ENCODE measurements at regions not wholly inside any gene's neighbourhood (a gene's known extent, or its start where the extent isn't known, plus 50 kb on each side); places are given as distances from the start of the nearest gene placed in this dataset.

DNA sequence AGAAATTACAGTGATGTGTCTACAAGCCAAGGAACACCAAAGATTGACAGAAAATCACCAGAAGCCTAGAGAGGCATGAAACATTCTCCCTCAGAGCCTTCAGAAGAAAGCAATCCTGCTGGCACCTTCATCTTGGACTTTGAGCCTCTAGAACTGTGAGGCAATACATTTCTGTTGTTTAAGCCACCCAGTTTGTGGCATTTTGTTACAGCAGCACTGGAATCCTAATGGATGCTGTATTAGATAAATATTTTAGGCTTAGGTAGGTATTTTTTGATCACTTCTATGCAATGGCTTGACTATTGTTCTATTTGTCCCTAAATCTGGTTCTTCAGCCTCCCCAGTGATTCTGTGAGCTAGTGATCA is 453.1 kb downstream of the LTN1 start:
- no peak for FAIRE-seq
- Mint-ChIP-seq H3K36me3 (ENCODE audit: low read depth, unreplicated experiment) (no peaks in the 10 kb centered on the region), H3K27ac (ENCODE audit: unreplicated experiment) (no peak overlapping the region), H3K4me1 (ENCODE audit: low read depth, unreplicated experiment) (no peaks in the 10 kb centered on the region), H3K4me3 (ENCODE audit: unreplicated experiment) (no peak overlapping the region), H3K27me3 (ENCODE audit: low read depth, unreplicated experiment) (no peaks in the 10 kb centered on the region), H3K9me3 (ENCODE audit: unreplicated experiment) (no peaks in the 10 kb centered on the region)
- H3K9me3 ChIP-seq (ENCODE audit: insufficient read depth, low read depth, low read length) = no peaks in the 10 kb centered on the region
- no peaks in the 10 kb centered on the region for H3K27me3 ChIP-seq (ENCODE audit: insufficient read depth, low read length)
- H3K79me2 ChIP-seq (ENCODE audit: insufficient read depth, low read length) = no peaks in the 10 kb centered on the region
- peak overlapping the region; percentile 38 for H3K4me2 ChIP-seq (ENCODE audit: low read length)
- H3K4me3 ChIP-seq (ENCODE audit: insufficient read depth, low read depth, low read length) = no peak overlapping the region
- H3K4me1 ChIP-seq (ENCODE audit: insufficient read depth, low read length) = peaks cover 30% of the 10 kb centered on the region
- H3K36me3 ChIP-seq (ENCODE audit: insufficient read depth, low read length) = no peaks in the 10 kb centered on the region
- H3K27ac ChIP-seq (ENCODE audit: low read depth, low read length) = peak overlapping the region; percentile 84
- no peak overlapping the region for H2AFZ ChIP-seq (ENCODE audit: low read depth, low read length)
- H3K9ac ChIP-seq (ENCODE audit: low read length) = peak overlapping the region; percentile 52
- no peaks in the 10 kb centered on the region for H4K20me1 ChIP-seq (ENCODE audit: insufficient read depth, low read length)
- no peak for TF ChIP-seq EZH2 (IDR thresholded peaks at IDR 0.05; ENCODE audit: insufficient read depth, low read length)
- TF ChIP-seq, protein P1, sequence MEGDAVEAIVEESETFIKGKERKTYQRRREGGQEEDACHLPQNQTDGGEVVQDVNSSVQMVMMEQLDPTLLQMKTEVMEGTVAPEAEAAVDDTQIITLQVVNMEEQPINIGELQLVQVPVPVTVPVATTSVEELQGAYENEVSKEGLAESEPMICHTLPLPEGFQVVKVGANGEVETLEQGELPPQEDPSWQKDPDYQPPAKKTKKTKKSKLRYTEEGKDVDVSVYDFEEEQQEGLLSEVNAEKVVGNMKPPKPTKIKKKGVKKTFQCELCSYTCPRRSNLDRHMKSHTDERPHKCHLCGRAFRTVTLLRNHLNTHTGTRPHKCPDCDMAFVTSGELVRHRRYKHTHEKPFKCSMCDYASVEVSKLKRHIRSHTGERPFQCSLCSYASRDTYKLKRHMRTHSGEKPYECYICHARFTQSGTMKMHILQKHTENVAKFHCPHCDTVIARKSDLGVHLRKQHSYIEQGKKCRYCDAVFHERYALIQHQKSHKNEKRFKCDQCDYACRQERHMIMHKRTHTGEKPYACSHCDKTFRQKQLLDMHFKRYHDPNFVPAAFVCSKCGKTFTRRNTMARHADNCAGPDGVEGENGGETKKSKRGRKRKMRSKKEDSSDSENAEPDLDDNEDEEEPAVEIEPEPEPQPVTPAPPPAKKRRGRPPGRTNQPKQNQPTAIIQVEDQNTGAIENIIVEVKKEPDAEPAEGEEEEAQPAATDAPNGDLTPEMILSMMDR (IDR thresholded peaks at IDR 0.05; ENCODE audit: insufficient read depth, low read depth, low read length) = no peak
- no peak for DNase-seq (ENCODE audit: low read depth)

DNA sequence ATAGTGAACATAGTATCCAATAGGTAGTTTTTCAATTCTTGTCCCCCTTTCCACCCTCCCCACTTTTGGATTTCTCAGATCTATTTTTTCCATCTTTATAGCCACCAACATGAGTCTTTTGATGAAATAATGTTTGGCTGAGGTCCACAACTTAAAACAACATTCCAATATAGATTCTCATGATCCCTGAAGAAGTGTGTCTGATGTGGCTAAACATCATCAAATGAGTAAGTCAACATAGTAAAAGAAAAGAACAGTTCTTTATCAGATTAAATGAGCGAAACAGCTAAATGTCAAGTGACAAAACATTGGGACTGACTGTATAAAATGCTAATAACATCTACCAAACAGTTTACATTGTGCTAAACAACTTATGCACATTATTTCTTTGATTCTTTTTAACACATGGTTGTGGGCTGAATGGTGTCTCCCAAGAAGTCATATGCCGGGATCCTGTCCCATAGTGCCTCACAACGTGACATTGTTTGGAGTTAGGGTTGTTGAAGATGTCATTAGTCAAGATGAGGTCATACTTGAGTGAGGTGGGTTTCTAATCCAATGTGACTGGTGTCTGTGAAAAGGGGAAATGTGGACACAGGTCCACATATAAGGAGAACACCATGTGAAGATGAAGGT is 453.6 kb downstream of the LTN1 start:
- FAIRE-seq (peak; percentile 96), DNase-seq (ENCODE audit: low read depth) (peak; percentile 84)
- peak overlapping the region; percentile 84 for H3K27ac ChIP-seq (ENCODE audit: low read depth, low read length)
- Mint-ChIP-seq H3K4me3 (ENCODE audit: unreplicated experiment) (no peak overlapping the region), H3K36me3 (ENCODE audit: low read depth, unreplicated experiment) (no peaks in the 10 kb centered on the region), H3K27me3 (ENCODE audit: low read depth, unreplicated experiment) (no peaks in the 10 kb centered on the region), H3K9me3 (ENCODE audit: unreplicated experiment) (no peaks in the 10 kb centered on the region), H3K4me1 (ENCODE audit: low read depth, unreplicated experiment) (no peaks in the 10 kb centered on the region), H3K27ac (ENCODE audit: unreplicated experiment) (no peak overlapping the region)
- no peaks in the 10 kb centered on the region for H3K27me3 ChIP-seq (ENCODE audit: insufficient read depth, low read length)
- no peaks in the 10 kb centered on the region for H3K36me3 ChIP-seq (ENCODE audit: insufficient read depth, low read length)
- peaks cover 30% of the 10 kb centered on the region for H3K4me1 ChIP-seq (ENCODE audit: insufficient read depth, low read length)
- H3K9me3 ChIP-seq (ENCODE audit: insufficient read depth, low read depth, low read length) = no peaks in the 10 kb centered on the region
- peak overlapping the region; percentile 38 for H3K4me2 ChIP-seq (ENCODE audit: low read length)
- H3K4me3 ChIP-seq (ENCODE audit: insufficient read depth, low read depth, low read length) = no peak overlapping the region
- no peaks in the 10 kb centered on the region for H4K20me1 ChIP-seq (ENCODE audit: insufficient read depth, low read length)
- no peaks in the 10 kb centered on the region for H3K79me2 ChIP-seq (ENCODE audit: insufficient read depth, low read length)
- TF ChIP-seq EZH2 (IDR thresholded peaks at IDR 0.05; ENCODE audit: insufficient read depth, low read length) = no peak
- TF ChIP-seq, protein P1 (IDR thresholded peaks at IDR 0.05; ENCODE audit: insufficient read depth, low read depth, low read length) = no peak
- H3K9ac ChIP-seq (ENCODE audit: low read length) = peak overlapping the region; percentile 52
- H2AFZ ChIP-seq (ENCODE audit: low read depth, low read length) = no peak overlapping the region

DNA sequence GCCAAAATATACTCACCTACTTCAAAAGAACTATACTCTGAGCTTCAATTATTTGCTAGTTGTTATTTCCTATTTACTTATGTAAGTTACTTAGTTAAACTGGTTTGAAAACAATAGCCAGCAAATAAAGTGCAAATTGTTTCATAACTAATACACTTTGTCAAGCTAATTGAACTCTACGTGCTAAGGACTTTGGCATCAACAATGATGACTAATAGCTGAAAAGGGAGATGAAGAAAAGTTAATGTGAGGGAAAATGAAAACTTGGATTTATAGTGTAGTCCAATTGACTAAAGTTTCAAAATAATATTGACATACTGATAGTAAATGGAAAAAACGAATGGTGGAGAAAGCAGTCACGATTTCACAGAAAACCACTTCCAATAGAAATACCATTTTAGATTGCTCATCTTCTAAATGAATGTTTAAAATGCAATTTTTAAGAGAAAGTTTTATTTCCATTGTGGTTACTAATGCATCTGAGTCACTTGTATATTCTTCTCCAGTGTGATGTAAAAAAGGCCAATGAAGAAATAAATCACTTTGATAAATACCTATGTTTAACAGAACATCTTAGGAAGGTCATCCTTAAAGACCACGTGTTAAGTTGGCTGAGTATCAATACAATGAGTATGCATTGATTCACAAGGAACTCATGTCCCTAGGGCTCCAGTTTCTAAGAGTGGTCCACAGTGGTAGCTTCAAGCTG is 455.2 kb downstream of the LTN1 start:
- Mint-ChIP-seq H3K27ac (ENCODE audit: unreplicated experiment) (no peak overlapping the region), H3K27me3 (ENCODE audit: low read depth, unreplicated experiment) (no peaks in the 10 kb centered on the region), H3K4me1 (ENCODE audit: low read depth, unreplicated experiment) (no peaks in the 10 kb centered on the region), H3K9me3 (ENCODE audit: unreplicated experiment) (no peaks in the 10 kb centered on the region), H3K36me3 (ENCODE audit: low read depth, unreplicated experiment) (no peaks in the 10 kb centered on the region), H3K4me3 (ENCODE audit: unreplicated experiment) (no peak overlapping the region)
- no peaks in the 10 kb centered on the region for H3K79me2 ChIP-seq (ENCODE audit: insufficient read depth, low read length)
- no peaks in the 10 kb centered on the region for H3K36me3 ChIP-seq (ENCODE audit: insufficient read depth, low read length)
- H3K4me1 ChIP-seq (ENCODE audit: insufficient read depth, low read length) = peaks cover 30% of the 10 kb centered on the region
- H3K4me2 ChIP-seq (ENCODE audit: low read length) = no peak overlapping the region
- peak overlapping the region; percentile 48 for H3K9ac ChIP-seq (ENCODE audit: low read length)
- no peaks in the 10 kb centered on the region for H3K9me3 ChIP-seq (ENCODE audit: insufficient read depth, low read depth, low read length)
- peak; percentile 94 for FAIRE-seq
- no peaks in the 10 kb centered on the region for H4K20me1 ChIP-seq (ENCODE audit: insufficient read depth, low read length)
- peak overlapping the region; percentile 84 for H3K27ac ChIP-seq (ENCODE audit: low read depth, low read length)
- TF ChIP-seq, protein P1 (IDR thresholded peaks at IDR 0.05; ENCODE audit: insufficient read depth, low read depth, low read length) = no peak
- TF ChIP-seq EZH2 (IDR thresholded peaks at IDR 0.05; ENCODE audit: insufficient read depth, low read length) = no peak
- DNase-seq (ENCODE audit: low read depth) = peak; percentile 98
- H3K27me3 ChIP-seq (ENCODE audit: insufficient read depth, low read length) = no peaks in the 10 kb centered on the region
- no peak overlapping the region for H3K4me3 ChIP-seq (ENCODE audit: insufficient read depth, low read depth, low read length)
- no peak overlapping the region for H2AFZ ChIP-seq (ENCODE audit: low read depth, low read length)
